Effector memory CD4-positive, alpha-beta T cell (primary cell): ENCODE measurements at regions not wholly inside any gene's neighbourhood (a gene's known extent, or its start where the extent isn't known, plus 50 kb on each side); places are given as distances from the start of the nearest gene placed in this dataset.

ENCODE experiments used
- DNase-seq, 3 donors: peaks; one replicate each; pipeline ENCODE4 v3.0.0-alpha.2; 2020
- H3K27ac ChIP-seq: 2 replicates; pipeline ENCODE4 v1.7.0; 2013; ENCODE audit warnings: mild to moderate bottlenecking, low read length, moderate library complexity; ENCODE audit not compliant: insufficient read depth, poor library complexity, severe bottlenecking
- H3K27me3 ChIP-seq: replicated peaks from 2 replicates; pipeline ENCODE4 v1.7.0; 2013; ENCODE audit warnings: mild to moderate bottlenecking, low read length; ENCODE audit not compliant: insufficient read depth, control insufficient read depth, poor library complexity, severe bottlenecking
- H3K36me3 ChIP-seq: 2 replicates; pipeline ENCODE4 v1.7.0; 2013; ENCODE audit warnings: mild to moderate bottlenecking, low read length, moderate library complexity; ENCODE audit not compliant: control insufficient read depth, insufficient read depth
- H3K4me1 ChIP-seq: 2 replicates; pipeline ENCODE4 v1.7.0; 2013; ENCODE audit warnings: low read length, mild to moderate bottlenecking; ENCODE audit not compliant: control insufficient read depth, insufficient read depth, poor library complexity, severe bottlenecking
- H3K4me3 ChIP-seq: 2 replicates; pipeline ENCODE4 v1.7.0; 2013; ENCODE audit warnings: low read length, low read depth, mild to moderate bottlenecking; ENCODE audit not compliant: insufficient read depth, poor library complexity, severe bottlenecking
- H3K9me3 ChIP-seq: 2 replicates; pipeline ENCODE4 v1.7.0; 2013; ENCODE audit warnings: mild to moderate bottlenecking, low read length, moderate library complexity; ENCODE audit not compliant: control insufficient read depth

- H3K9me3 ChIP-seq, result no peaks in the 10 kb centered on the region
- DNase-seq, result no peak
- no peaks in the 10 kb centered on the region for H3K36me3 ChIP-seq
- H3K4me1 ChIP-seq, result no peaks in the 10 kb centered on the region
- no peak overlapping the region for H3K27ac ChIP-seq
- H3K4me3 ChIP-seq, result no peak overlapping the region
- H3K27me3 ChIP-seq, result no peaks in the 10 kb centered on the region
Observed at GRCh38 chr2:212752730-212753351, 214.2 kb upstream of the ERBB4 start.

GRCh38 chr2:212745359-212745758, 206.8 kb upstream of the ERBB4 start:
- Histone ChIP-seq H3K27ac (no peak overlapping the region), H3K9me3 (no peaks in the 10 kb centered on the region), H3K4me1 (no peaks in the 10 kb centered on the region), H3K27me3 (no peaks in the 10 kb centered on the region), H3K4me3 (no peak overlapping the region), H3K36me3 (no peaks in the 10 kb centered on the region)
- DNase-seq, result no peak

- Histone ChIP-seq H3K4me1 (no peaks in the 10 kb centered on the region), H3K4me3 (no peak overlapping the region), H3K27ac (no peak overlapping the region), H3K27me3 (no peaks in the 10 kb centered on the region), H3K9me3 (no peaks in the 10 kb centered on the region), H3K36me3 (no peaks in the 10 kb centered on the region)
- DNase-seq, result no peak
Observed at GRCh38 chr2:212737392-212738172, 199.0 kb upstream of the ERBB4 start.

- no peak for DNase-seq
- Histone ChIP-seq H3K4me1 (no peaks in the 10 kb centered on the region), H3K36me3 (no peaks in the 10 kb centered on the region), H3K27me3 (no peaks in the 10 kb centered on the region), H3K27ac (no peak overlapping the region), H3K9me3 (no peaks in the 10 kb centered on the region), H3K4me3 (no peak overlapping the region)
Observed at GRCh38 chr2:212736385-212736726, 197.8 kb upstream of the ERBB4 start.

- H3K27ac ChIP-seq, result no peak overlapping the region
- no peak for DNase-seq
- H3K36me3 ChIP-seq, result no peaks in the 10 kb centered on the region
- no peak overlapping the region for H3K4me3 ChIP-seq
- no peaks in the 10 kb centered on the region for H3K9me3 ChIP-seq
- no peaks in the 10 kb centered on the region for H3K27me3 ChIP-seq
- H3K4me1 ChIP-seq, result no peaks in the 10 kb centered on the region
Observed at GRCh38 chr2:212733273-212733672, 194.7 kb upstream of the ERBB4 start.

GRCh38 chr2:212732860-212733259, 194.3 kb upstream of the ERBB4 start:
- Histone ChIP-seq H3K4me3 (no peak overlapping the region), H3K27ac (no peak overlapping the region), H3K9me3 (no peaks in the 10 kb centered on the region), H3K27me3 (no peaks in the 10 kb centered on the region), H3K4me1 (no peaks in the 10 kb centered on the region), H3K36me3 (no peaks in the 10 kb centered on the region)
- no peak for DNase-seq

- Histone ChIP-seq H3K9me3 (no peaks in the 10 kb centered on the region), H3K36me3 (no peaks in the 10 kb centered on the region), H3K27me3 (no peaks in the 10 kb centered on the region), H3K4me1 (no peaks in the 10 kb centered on the region), H3K4me3 (no peak overlapping the region), H3K27ac (no peak overlapping the region)
- no peak for DNase-seq
Observed at GRCh38 chr2:212730994-212731393, 192.4 kb upstream of the ERBB4 start.

- DNase-seq, result no peak
- no peak overlapping the region for H3K27ac ChIP-seq
- H3K9me3 ChIP-seq, result no peaks in the 10 kb centered on the region
- H3K27me3 ChIP-seq, result no peaks in the 10 kb centered on the region
- H3K36me3 ChIP-seq, result no peaks in the 10 kb centered on the region
- H3K4me3 ChIP-seq, result no peak overlapping the region
- H3K4me1 ChIP-seq, result no peaks in the 10 kb centered on the region
Observed at GRCh38 chr2:212728717-212729116, 190.1 kb upstream of the ERBB4 start.

GRCh38 chr2:212727751-212728150, 189.1 kb upstream of the ERBB4 start:
- no peaks in the 10 kb centered on the region for H3K27me3 ChIP-seq
- no peaks in the 10 kb centered on the region for H3K36me3 ChIP-seq
- H3K27ac ChIP-seq, result no peak overlapping the region
- no peaks in the 10 kb centered on the region for H3K9me3 ChIP-seq
- H3K4me1 ChIP-seq, result no peaks in the 10 kb centered on the region
- DNase-seq, result no peak
- H3K4me3 ChIP-seq, result no peak overlapping the region

- no peaks in the 10 kb centered on the region for H3K36me3 ChIP-seq
Observed at GRCh38 chr2:212726403-212726802, 187.8 kb upstream of the ERBB4 start.

More at GRCh38 chr2:212726403-212726802, 187.8 kb upstream of the ERBB4 start:
- Histone ChIP-seq H3K4me1 (no peaks in the 10 kb centered on the region), H3K27ac (no peak overlapping the region), H3K4me3 (no peak overlapping the region), H3K27me3 (no peaks in the 10 kb centered on the region), H3K9me3 (no peaks in the 10 kb centered on the region)
- no peak for DNase-seq
